K562 (cell line): ENCODE measurements at regions not wholly inside any gene's neighbourhood (a gene's known extent, or its start where the extent isn't known, plus 50 kb on each side); places are given as distances from the start of the nearest gene placed in this dataset.
"Not testable (repeated sequence)": the region's sequence is repeated elsewhere in the genome, so short reads cannot be mapped to it uniquely, and the experiment has no call there.

Source experiments
- CBX3 ChIP-seq, 2 experiments: IDR thresholded peaks; 1 replicate in 1 of 2; 2 replicates in 1 of 2; pipeline ENCODE4 v1.6.1; 2012; ENCODE audit warnings: inconsistent platforms in 2 of 2, low read length in 2 of 2, borderline replicate concordance in 1 of 2, control low read depth in 1 of 2
- TF ChIP-seq, protein P1 (sequence below), 3 experiments: IDR thresholded peaks in 2 of 3; conservative IDR thresholded peaks in 1 of 3; 2 replicates each; pipeline ENCODE4 v1.5.1; 2011 to 2012; ENCODE audit warnings: low read length in 3 of 3, mild to moderate bottlenecking in 3 of 3, control low read depth in 2 of 3, improper control_type of control experiment in 1 of 3, inconsistent platforms in 1 of 3, low read depth in 1 of 3, mixed read lengths in 1 of 3, moderate library complexity in 1 of 3; ENCODE audit not compliant: insufficient read depth in 2 of 3
- TF ChIP-seq, protein P2 (sequence below), 2 experiments: fragments of 450-650 bp; formaldehyde crosslinking in 1 of 2; IDR thresholded peaks; 2 replicates each; pipeline versions ENCODE4 v1.4.0 to v1.6.1; 2014 to 2020; ENCODE audit warnings: mild to moderate bottlenecking in 2 of 2, borderline replicate concordance in 1 of 2, low read depth in 1 of 2

DNA sequence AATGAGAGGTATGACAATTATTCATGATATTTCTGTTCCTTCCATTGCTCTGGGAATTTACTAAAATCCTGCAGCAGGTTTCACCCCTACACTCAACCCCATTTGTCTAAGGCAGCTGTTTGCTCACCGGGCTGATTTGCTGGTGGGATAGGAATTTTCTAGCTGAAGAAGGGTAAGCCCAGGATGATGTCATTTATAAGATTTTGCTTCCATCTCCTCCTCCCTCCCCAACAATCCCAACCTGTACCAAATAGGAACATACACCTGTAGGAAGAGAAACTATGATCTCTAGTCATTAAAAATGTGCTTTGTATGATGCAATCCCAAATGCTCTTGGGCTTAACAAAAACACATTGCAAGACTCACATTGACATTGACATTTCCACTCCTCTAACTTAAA, 247.2 kb downstream of the BCL2L11 start:
- TF ChIP-seq, protein P1, sequence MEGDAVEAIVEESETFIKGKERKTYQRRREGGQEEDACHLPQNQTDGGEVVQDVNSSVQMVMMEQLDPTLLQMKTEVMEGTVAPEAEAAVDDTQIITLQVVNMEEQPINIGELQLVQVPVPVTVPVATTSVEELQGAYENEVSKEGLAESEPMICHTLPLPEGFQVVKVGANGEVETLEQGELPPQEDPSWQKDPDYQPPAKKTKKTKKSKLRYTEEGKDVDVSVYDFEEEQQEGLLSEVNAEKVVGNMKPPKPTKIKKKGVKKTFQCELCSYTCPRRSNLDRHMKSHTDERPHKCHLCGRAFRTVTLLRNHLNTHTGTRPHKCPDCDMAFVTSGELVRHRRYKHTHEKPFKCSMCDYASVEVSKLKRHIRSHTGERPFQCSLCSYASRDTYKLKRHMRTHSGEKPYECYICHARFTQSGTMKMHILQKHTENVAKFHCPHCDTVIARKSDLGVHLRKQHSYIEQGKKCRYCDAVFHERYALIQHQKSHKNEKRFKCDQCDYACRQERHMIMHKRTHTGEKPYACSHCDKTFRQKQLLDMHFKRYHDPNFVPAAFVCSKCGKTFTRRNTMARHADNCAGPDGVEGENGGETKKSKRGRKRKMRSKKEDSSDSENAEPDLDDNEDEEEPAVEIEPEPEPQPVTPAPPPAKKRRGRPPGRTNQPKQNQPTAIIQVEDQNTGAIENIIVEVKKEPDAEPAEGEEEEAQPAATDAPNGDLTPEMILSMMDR (IDR thresholded peaks at IDR 0.05 in 2 of 3, conservative IDR thresholded peaks at IDR 0.05 in 1 of 3; ENCODE audit: insufficient read depth in 2 of 3, low read depth in 1 of 3, low read length in 3 of 3): not testable (repeated sequence)
- not testable (repeated sequence) for TF ChIP-seq CBX3 (IDR thresholded peaks at IDR 0.05; ENCODE audit: borderline replicate concordance in 1 of 2, low read length in 2 of 2)
- TF ChIP-seq, protein P2, sequence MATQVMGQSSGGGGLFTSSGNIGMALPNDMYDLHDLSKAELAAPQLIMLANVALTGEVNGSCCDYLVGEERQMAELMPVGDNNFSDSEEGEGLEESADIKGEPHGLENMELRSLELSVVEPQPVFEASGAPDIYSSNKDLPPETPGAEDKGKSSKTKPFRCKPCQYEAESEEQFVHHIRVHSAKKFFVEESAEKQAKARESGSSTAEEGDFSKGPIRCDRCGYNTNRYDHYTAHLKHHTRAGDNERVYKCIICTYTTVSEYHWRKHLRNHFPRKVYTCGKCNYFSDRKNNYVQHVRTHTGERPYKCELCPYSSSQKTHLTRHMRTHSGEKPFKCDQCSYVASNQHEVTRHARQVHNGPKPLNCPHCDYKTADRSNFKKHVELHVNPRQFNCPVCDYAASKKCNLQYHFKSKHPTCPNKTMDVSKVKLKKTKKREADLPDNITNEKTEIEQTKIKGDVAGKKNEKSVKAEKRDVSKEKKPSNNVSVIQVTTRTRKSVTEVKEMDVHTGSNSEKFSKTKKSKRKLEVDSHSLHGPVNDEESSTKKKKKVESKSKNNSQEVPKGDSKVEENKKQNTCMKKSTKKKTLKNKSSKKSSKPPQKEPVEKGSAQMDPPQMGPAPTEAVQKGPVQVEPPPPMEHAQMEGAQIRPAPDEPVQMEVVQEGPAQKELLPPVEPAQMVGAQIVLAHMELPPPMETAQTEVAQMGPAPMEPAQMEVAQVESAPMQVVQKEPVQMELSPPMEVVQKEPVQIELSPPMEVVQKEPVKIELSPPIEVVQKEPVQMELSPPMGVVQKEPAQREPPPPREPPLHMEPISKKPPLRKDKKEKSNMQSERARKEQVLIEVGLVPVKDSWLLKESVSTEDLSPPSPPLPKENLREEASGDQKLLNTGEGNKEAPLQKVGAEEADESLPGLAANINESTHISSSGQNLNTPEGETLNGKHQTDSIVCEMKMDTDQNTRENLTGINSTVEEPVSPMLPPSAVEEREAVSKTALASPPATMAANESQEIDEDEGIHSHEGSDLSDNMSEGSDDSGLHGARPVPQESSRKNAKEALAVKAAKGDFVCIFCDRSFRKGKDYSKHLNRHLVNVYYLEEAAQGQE (IDR thresholded peaks at IDR 0.05; ENCODE audit: borderline replicate concordance): not testable (repeated sequence)
- TF ChIP-seq, protein P2 (CRISPR knock-in tag; IDR thresholded peaks at IDR 0.05; ENCODE audit: low read depth): not testable (repeated sequence)
